RKO (cell line): ENCODE measurements at regions not wholly inside any gene's neighbourhood (a gene's known extent, or its start where the extent isn't known, plus 50 kb on each side); places are given as distances from the start of the nearest gene placed in this dataset.
"Not testable (repeated sequence)": the region's sequence is repeated elsewhere in the genome, so short reads cannot be mapped to it uniquely, and the experiment has no call there.

Source experiments
- DNase-seq: peaks from one replicate; pipeline ENCODE4 v3.0.0-alpha.2; 2016; ENCODE audit warnings: low spot score

GRCh38 chr7:53387515-53387914 is 352.1 kb downstream of the POM121L12 start:
- DNase-seq, result no peak

- no peak for DNase-seq
Measured at GRCh38 chr7:53397911-53398310, 362.5 kb downstream of the POM121L12 start.

GRCh38 chr7:53398566-53398965 is 363.1 kb downstream of the POM121L12 start:
- DNase-seq, result no peak

GRCh38 chr7:53413021-53413420 is 377.6 kb downstream of the POM121L12 start:
- DNase-seq, result no peak

DNA sequence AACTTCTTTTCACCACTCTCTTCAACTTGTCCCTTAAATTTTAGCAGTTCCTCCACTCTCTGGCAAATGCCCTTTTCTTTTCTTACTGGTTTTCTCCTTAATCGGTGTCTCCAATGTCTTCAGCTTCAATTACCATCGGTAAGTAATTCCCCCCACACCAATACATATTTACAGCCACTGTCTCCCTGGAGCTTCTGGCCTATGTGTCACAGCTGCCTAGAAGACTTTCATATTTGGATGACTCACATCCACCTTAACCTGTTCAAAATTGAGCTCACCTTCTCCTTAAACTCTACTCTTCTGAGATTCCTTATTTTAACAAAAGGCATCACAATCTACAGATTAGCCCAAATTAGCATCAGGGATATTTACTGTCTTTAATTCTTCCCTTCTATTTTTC is 380.4 kb downstream of the POM121L12 start:
- DNase-seq, result no peak

- no peak for DNase-seq
Measured at GRCh38 chr7:53418834-53419482, 383.5 kb downstream of the POM121L12 start.

DNA sequence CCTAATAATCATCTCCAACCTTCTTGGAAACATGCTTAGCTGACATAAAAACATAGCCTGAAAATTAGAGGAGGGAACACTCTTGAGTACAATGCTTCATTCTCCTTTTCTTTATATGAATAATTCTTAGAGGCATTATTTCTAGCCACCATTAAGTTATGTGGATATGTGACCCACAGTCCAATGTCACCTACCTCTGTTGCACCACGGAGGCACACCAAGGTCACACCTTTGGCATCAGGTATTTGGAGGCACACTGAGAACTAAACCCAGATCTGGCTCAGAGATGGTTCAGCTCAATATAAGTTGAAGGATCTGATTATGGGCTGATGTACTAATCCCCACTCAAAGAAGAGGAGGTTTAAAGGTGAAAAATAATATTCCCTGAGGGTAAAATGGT is 385.1 kb downstream of the POM121L12 start:
- no peak for DNase-seq

GRCh38 chr7:53422291-53422690 is 386.9 kb downstream of the POM121L12 start:
- no peak for DNase-seq

DNA sequence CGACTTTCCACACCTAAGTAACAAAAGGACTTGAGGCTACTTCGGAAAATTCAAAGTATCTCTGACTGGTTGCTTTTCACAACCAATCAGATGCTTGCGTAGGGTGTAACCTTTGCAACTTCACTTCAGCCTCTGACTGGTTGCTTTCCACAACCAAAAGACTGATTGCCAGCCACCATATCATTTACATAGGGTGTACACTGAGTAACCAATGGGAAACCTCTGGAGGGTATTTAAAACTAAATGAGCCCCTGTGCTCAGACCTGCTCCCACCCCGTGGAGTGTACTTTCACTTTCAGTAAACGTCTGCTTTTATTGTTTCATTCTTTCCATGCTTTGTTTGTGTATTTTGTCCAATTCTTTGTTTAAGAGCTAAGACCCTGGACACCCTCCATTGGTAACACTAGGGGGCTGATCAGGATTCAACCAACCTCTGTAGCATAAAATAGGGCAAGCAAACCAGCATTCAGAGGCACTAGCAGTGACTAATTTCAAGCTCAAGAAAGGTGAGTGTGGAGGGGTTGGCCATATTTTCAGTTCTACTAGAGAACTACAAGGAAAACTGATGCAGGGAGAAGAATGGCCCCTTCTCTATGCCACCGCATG is 390.8 kb downstream of the POM121L12 start:
- DNase-seq, result no peak

- DNase-seq, result no peak
Measured at GRCh38 chr7:53428045-53428444, 392.6 kb downstream of the POM121L12 start.

- DNase-seq, result no peak
Measured at GRCh38 chr7:53431901-53432300, 396.5 kb downstream of the POM121L12 start.

- peak; percentile 23 for DNase-seq
Measured at GRCh38 chr7:53437336-53437735, 401.9 kb downstream of the POM121L12 start.

- no peak for DNase-seq
Measured at GRCh38 chr7:53446170-53446569, 410.7 kb downstream of the POM121L12 start.

DNA sequence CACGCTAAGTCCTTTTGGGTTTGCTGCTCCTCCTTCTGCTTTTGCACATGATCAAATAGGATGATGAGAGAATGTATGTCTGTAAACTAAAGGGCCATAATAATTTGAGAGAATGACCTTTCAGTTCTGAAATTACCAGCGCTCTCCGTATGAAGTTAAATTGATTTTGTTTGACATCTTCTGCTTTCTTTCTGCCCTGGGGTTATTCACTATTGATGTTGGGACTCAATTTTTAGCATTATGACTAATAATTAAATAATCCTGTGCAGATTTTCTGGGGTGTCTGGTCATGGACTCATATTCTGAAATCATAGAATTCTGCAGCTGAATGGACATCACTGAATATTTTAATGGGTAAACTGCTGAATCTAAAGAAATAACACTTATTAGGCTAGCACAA is 423.2 kb downstream of the POM121L12 start:
- DNase-seq, result no peak

DNA sequence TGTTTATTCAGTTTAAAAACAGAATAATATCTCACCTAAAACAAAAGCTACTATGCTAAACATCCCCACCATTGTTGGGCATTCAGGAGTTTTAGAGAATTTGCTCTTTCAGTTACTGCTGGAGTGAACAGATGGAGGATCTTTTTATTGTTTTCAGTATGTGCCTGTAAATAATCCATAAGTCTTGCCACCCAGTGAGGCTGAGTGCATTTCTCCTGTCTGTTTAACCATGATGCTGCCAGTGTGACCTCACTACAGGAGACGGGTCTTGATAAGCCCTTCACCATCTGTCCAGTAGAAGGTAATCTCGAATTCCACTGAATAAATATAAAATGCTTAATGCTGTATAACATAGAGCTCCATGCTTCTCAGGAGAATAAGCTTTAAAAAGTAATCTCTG is 430.9 kb downstream of the POM121L12 start:
- no peak for DNase-seq

DNA sequence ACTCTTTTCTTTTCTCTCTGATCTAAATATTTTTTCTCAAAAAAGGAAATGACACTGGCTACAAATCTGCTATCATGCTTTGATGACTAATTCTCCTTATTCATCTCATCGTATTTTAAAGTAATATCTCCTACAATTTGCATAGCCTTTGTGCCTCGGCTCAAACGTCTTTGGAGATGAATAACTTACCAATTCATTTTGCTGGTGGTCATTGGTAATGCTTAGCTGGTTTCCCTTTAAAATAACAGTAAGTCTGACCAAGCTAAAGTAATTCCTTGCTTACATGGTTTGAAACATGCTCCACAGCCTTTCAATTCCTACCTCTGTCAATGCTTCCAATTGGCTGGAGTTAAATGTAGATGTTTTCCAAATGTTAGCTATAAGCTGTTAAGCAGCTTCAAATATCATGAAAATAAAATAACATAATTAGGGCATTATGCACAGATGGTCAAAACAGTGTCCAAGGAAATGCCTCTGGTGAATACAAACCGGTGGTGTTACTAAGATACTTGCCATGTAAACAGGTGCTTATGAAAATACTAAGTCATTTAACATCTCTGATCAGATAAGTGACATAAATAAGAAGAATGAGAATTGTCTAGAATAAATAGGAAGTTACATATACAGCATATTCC is 435.0 kb downstream of the POM121L12 start:
- no peak for DNase-seq

GRCh38 chr7:53473371-53473770 is 437.9 kb downstream of the POM121L12 start:
- DNase-seq, result no peak

DNA sequence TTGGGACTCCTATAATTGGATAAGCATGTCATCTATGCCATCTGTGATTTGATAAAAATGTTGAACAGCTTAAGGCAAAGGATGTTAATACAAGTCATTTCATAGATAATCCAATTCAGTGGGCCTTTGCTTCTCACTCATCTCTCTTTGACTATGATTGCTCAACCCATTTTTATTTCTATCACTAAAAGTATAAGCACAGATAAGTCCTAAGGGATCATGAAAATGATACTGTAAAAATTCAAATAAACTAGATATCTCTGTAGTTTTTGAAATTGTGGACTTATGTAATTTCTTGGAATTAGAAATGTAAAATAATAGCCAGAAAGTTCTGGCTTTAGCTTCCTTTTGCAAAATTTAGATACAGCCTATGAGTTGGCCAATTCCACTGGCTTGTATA is 440.3 kb downstream of the POM121L12 start:
- no peak for DNase-seq

- no peak for DNase-seq
Measured at GRCh38 chr7:53476566-53476965, 441.1 kb downstream of the POM121L12 start.

DNA sequence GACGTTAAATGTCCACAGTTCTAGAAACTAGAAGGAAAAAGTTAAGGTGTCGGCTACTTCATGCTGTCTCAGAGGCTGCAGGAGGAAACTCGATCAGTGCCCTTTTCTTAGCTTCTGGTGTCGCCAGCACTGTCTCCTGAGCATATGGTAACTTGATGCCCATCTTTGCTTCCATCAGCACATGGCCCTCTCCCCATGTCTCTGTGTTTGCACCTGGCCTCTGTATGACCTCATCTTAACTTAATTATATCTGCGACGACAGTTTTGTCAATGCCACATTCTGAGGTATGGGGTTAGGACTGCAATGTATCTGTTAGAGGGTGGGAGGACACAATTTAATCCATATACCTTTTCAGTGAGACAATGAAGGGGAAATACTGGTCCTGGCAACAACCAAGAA is 449.9 kb downstream of the POM121L12 start:
- no peak for DNase-seq

DNA sequence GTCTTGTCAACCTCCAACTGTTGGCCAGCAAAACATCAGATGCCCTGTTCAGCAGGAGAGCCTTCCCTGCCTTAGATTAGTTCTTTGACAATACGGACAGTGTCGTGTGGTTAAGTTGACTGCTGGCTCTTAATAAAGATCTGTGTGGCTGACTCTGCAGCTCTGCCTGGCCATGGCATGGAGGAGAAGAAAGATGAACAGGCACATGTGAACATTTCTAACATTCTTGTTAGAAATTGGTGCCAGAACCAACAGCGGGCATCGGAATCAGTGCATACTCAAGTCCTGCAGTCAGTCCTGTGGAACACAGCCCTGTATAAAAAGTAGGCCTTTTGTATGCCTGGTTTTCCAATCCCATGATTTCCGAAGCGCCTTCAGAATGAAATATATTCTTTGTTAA is 455.6 kb downstream of the POM121L12 start:
- DNase-seq, result no peak

- not testable (repeated sequence) for DNase-seq
Measured at GRCh38 chr7:53495181-53495580, 459.7 kb downstream of the POM121L12 start.

DNA sequence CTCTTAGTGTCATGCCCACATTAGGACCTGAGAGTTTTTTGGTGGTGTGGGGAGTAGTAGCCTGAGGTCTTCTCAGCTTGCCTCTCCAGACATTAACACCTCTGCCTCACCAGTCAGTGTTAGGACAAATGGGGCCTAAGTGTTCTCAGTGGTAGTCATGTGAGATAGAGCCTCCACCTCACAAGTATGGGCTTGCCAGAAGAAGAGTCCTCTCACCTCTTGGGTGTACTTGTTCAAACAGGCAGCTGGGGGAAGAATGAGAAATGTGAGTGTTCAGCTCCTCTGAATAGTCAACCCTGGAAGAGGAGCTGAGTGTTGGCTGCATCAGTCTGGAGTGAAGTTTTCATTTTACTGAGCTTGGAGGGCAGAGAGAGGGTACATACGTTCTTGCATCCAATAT is 464.6 kb downstream of the POM121L12 start:
- no peak for DNase-seq

- DNase-seq, result no peak
Measured at GRCh38 chr7:53504914-53505313, 469.5 kb downstream of the POM121L12 start.
